LoVo (cell line): ENCODE measurements at regions not wholly inside any gene's neighbourhood (a gene's known extent, or its start where the extent isn't known, plus 50 kb on each side); places are given as distances from the start of the nearest gene placed in this dataset.
"Not testable (repeated sequence)": the region's sequence is repeated elsewhere in the genome, so short reads cannot be mapped to it uniquely, and the experiment has no call there.

Experiments used
- DNase-seq: peaks from one replicate; pipeline ENCODE4 v3.0.0-alpha.2; 2016; ENCODE audit warnings: low spot score

- DNase-seq = no peak
Measured at GRCh38 chr4:33802578-33802977, 2441.7 kb downstream of the ARAP2 start.

GRCh38 chr4:33825685-33826084 lies 2418.6 kb downstream of the ARAP2 start:
- no peak for DNase-seq

- DNase-seq = not testable (repeated sequence)
Measured at GRCh38 chr4:33829356-33829755, 2415.0 kb downstream of the ARAP2 start.

GRCh38 chr4:33831442-33832066 lies 2412.8 kb downstream of the ARAP2 start:
- no peak for DNase-seq

GRCh38 chr4:33835764-33836163 lies 2408.6 kb downstream of the ARAP2 start:
- DNase-seq = not testable (repeated sequence)

- DNase-seq = no peak
Measured at GRCh38 chr4:33837043-33837838, 2407.1 kb downstream of the ARAP2 start.

GRCh38 chr4:33841120-33841519 lies 2403.2 kb downstream of the ARAP2 start:
- no peak for DNase-seq

GRCh38 chr4:33850371-33850902 lies 2393.9 kb downstream of the ARAP2 start:
- no peak for DNase-seq

GRCh38 chr4:33853670-33854069 lies 2390.6 kb downstream of the ARAP2 start:
- DNase-seq = not testable (repeated sequence)

- DNase-seq = no peak
Measured at GRCh38 chr4:33864290-33864859, 2379.9 kb downstream of the ARAP2 start.

- DNase-seq = no peak
Measured at GRCh38 chr4:33873791-33874190, 2370.5 kb downstream of the ARAP2 start.

GRCh38 chr4:33878710-33879109 lies 2365.6 kb downstream of the ARAP2 start:
- DNase-seq = no peak

GRCh38 chr4:33881176-33881575 lies 2363.1 kb downstream of the ARAP2 start:
- no peak for DNase-seq

- no peak for DNase-seq
Measured at GRCh38 chr4:33882246-33882990, 2361.9 kb downstream of the ARAP2 start.

- no peak for DNase-seq
Measured at GRCh38 chr4:33883111-33883510, 2361.2 kb downstream of the ARAP2 start.

- DNase-seq = no peak
Measured at GRCh38 chr4:33886356-33886755, 2358.0 kb downstream of the ARAP2 start.

- no peak for DNase-seq
Measured at GRCh38 chr4:33890841-33891240, 2353.5 kb downstream of the ARAP2 start.

- no peak for DNase-seq
Measured at GRCh38 chr4:33911959-33912358, 2332.4 kb downstream of the ARAP2 start.

GRCh38 chr4:33914386-33914785 lies 2329.9 kb downstream of the ARAP2 start:
- no peak for DNase-seq

GRCh38 chr4:33923469-33923868 lies 2320.8 kb downstream of the ARAP2 start:
- no peak for DNase-seq

- peak; percentile 25 for DNase-seq
Measured at GRCh38 chr4:33924239-33924638, 2320.1 kb downstream of the ARAP2 start.

- no peak for DNase-seq
Measured at GRCh38 chr4:33924811-33925210, 2319.5 kb downstream of the ARAP2 start.
